ENCODE measurements at regions not wholly inside any gene's neighbourhood (a gene's known extent, or its start where the extent isn't known, plus 50 kb on each side); places are given as distances from the start of the nearest gene placed in this dataset.
"Not testable (repeated sequence)": the region's sequence is repeated elsewhere in the genome, so short reads cannot be mapped to it uniquely, and the experiment has no call there.

GRCh38 chr16:29291329-29292271, 114.9 kb downstream of the NPIPB11 start:
- TF ChIP-seq HINFP (CRISPR knock-in tag; IDR thresholded peaks at IDR 0.05; ENCODE audit: low read depth); ARID5B (CRISPR knock-in tag; IDR thresholded peaks at IDR 0.05); MEIS1 (CRISPR knock-in tag; IDR thresholded peaks at IDR 0.05; ENCODE audit: borderline replicate concordance); NCOA2 (CRISPR knock-in tag; IDR thresholded peaks at IDR 0.05); SIN3A (IDR thresholded peaks at IDR 0.05; ENCODE audit: borderline replicate concordance, low read depth, low read length); MAX (IDR thresholded peaks at IDR 0.05); ZBTB1 (CRISPR knock-in tag; IDR thresholded peaks at IDR 0.05; ENCODE audit: borderline replicate concordance); CEBPB (IDR thresholded peaks at IDR 0.05; ENCODE audit: borderline replicate concordance, low read depth, low read length): not testable (repeated sequence)

All from HepG2 (cell line).